ENCODE measurements at regions not wholly inside any gene's neighbourhood (a gene's known extent, or its start where the extent isn't known, plus 50 kb on each side); places are given as distances from the start of the nearest gene placed in this dataset.
"Not testable (repeated sequence)": the region's sequence is repeated elsewhere in the genome, so short reads cannot be mapped to it uniquely, and the experiment has no call there.

DNA sequence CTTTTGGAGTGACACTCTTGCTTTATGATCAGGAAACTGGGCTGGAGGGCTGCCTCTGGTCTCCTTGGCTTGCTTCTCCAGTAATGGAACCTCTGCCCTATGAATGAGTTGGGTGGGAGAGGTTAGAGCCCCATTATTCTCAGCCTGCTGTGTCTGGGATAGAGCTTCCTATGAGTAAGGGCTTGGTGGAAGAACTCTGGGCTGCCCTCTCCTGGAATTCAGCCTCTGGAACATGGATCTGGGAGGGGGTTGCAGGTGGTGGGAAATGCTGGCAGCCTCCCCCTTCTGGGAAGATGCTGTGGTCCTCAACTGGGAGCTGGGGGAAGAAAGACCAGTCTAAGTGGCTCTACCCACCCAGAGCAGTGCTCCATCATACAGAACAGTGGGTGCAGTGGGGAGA lies 81.8 kb upstream of the SYN3 start:
- DNase-seq, result no peak

DNA sequence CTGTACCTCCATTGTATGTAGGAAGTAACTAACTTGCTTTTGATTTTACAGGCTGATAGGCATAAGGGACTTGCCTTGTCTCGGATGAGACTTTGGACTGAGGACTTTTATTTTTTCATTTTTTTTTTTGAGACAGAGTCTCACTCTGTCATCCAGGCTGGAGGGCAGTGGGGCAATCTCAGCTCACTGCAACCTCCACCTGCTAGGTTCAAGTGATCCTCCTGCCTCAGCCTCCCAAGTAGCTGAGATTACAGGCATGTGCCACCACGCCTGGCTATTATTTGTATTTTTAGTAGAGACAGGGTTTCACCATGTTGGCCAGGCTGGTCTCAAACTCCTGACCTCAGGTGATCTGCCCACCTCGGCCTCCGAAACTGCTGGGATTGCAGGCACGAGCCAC lies 80.2 kb upstream of the SYN3 start:
- not testable (repeated sequence) for DNase-seq

GRCh38 chr22:33130473-33130872 lies 72.3 kb upstream of the SYN3 start:
- no peak for DNase-seq

DNA sequence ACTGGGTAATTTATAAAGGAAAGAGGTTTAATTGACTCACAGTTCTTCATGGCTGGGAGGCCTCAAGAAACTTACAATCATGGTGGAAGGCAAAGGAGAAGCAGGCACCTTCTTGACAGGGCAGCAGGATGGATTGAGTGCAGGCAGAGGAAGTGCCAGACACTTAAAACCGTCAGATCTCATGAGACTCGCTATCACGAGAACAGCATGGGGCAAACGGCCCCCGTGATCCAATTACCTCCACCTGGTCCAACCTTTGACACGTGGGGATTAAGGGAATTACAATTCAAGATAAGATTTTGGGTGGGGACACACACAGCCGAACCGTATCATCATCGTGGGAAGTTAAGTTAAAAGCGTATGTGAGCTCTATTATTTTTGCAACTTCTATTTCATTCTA lies 71.4 kb upstream of the SYN3 start:
- DNase-seq, result no peak

- DNase-seq, result no peak
Observed at GRCh38 chr22:33126881-33127280, 68.7 kb upstream of the SYN3 start.

- DNase-seq, result no peak
Observed at GRCh38 chr22:33124471-33124870, 66.3 kb upstream of the SYN3 start.

GRCh38 chr22:33122439-33122838 lies 64.3 kb upstream of the SYN3 start:
- not testable (repeated sequence) for DNase-seq

DNA sequence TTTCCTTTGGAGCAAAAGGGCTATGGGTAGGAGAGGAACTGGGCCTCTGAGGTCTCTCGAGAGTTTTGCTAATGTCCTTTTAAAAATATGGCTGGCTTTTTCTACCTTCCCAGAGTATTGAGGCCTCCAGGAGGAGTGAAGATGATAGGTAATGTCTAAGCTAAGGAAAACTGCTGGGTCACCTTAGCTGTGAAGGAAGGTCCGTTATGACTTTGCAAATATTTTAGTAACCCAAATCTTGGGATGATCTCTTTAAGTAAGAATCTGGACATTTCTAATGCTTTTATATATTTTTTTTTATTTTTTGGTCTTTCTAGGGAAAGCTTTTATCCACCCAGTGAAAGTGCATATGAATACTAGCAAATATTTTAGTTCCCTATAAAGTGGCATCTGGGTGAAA lies 60.9 kb upstream of the SYN3 start:
- DNase-seq, result no peak

DNA sequence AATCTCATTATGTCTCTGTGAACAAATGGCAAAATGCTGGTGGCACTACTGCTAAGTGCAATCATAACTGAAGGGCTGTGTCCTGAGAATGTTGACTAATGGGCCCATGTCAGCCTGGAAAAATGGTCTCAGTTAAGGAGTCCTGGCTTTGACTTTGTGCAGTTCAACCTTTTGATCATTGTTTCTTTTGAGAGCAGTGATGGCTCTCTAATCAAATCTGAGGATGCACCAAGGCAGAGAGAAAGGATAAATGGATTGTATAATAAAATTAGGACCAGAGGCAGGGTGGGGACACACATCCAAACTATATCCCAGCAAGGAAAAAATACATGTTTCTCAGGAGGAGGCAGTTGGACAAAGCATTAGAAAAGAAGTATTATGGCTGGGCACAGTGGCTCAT lies 59.6 kb upstream of the SYN3 start:
- DNase-seq, result no peak

GRCh38 chr22:33116841-33117547 lies 58.8 kb upstream of the SYN3 start:
- no peak for DNase-seq

DNA sequence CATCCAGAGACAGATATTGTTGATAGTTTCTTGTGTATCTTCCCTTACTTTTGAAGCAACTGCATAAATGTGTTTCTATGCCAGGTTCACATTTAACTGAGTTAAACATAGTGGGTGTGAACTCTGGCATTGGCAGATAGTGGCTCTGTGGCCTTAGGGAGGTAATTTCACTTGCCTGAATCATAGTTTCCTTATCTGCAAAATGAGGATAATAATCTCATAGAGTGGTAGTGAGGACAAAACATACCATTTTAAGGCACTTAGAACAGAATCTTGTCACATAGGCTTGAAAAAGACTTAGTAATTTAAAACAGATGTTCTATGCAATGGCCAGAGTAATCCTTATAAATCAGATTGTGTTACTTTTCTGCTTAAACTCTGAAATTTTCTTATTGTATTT lies 56.4 kb upstream of the SYN3 start:
- DNase-seq, result no peak

DNA sequence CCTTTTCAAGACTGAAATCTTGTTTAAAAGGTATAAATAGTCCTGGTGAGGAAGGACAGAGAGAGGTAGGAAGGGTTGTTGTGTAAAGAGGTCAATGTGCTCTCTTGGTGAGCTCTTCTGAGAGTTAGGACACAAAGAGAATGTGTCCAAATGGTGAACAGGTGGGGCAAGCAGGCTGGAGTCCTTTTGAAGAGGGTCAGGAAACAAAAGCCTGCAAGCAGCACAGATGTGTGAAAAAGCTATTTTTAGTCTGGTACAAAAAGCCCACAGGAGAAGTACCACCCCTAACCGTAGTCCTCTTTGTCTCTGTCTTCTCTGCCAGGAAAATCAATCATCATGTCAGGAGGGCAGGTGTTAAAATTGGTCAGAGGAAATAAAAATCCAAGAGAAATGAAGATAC lies 54.4 kb upstream of the SYN3 start:
- no peak for DNase-seq

- DNase-seq, result no peak
Observed at GRCh38 chr22:33111491-33111890, 53.3 kb upstream of the SYN3 start.

GRCh38 chr22:33110562-33111163 lies 52.5 kb upstream of the SYN3 start:
- no peak for DNase-seq

DNA sequence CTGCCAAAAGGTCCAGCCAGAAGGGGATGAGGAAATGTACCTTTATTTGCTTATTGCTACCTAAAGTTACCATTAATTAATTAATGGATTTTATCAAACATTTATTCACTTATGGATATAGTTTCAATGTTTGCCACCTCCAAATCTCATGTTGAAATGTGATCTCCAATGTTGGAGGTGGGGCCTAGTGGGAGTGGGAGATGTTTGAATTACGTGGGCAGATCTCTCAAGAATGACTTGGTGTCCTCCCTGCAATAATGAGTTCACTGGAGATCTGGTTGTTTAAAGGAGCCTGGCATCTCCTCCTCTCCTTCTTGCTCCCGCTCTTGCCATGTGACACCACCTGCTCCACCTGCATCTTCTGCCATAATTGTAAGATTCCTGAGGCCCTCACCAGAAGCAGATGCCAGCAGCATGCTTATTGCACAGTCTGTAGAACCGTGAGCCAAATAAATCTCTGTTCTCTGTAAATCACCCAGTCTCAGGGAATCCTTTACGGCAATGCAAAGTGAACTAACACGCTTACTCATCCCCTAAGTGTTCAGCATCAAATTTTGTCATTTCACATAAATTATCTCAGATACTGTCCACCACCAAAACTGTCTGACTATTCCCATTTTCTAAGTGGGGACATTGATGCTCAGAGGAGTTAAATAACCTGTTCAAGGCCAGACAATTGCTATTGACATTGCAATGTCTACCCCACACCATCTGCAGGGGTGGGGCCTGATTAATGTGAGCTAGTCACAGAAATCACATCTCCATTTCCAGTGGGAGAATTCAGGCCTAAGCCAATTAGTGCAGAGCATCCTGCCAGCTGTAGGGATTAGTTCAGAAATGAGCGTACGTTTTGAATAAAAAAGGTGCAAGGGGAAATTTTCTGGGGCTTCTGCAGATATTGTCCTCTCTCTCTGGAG lies 51.6 kb upstream of the SYN3 start:
- no peak for DNase-seq

GRCh38 chr22:33108037-33108436 lies 49.9 kb upstream of the SYN3 start:
- no peak for DNase-seq
